ENCODE measurements at regions not wholly inside any gene's neighbourhood (a gene's known extent, or its start where the extent isn't known, plus 50 kb on each side); places are given as distances from the start of the nearest gene placed in this dataset.

- ATAC-seq (ENCODE audit: low FRiP score) (no peak), DNase-seq (ENCODE audit: low spot score) (no peak)
- TF ChIP-seq CTCF (IDR thresholded peaks at IDR 0.05) = no peak
These were observed 68.4 kb downstream of the HDGFL1 start for GRCh38 chr6:22637782-22638181.

- ATAC-seq (ENCODE audit: low FRiP score) (no peak), DNase-seq (ENCODE audit: low spot score) (no peak)
- no peak for TF ChIP-seq CTCF (IDR thresholded peaks at IDR 0.05)
These were observed 69.0 kb downstream of the HDGFL1 start for GRCh38 chr6:22638320-22638719.

GRCh38 chr6:22642254-22642653, 72.9 kb downstream of the HDGFL1 start:
- no peak for DNase-seq (ENCODE audit: low spot score)
- ATAC-seq (ENCODE audit: low FRiP score) = no peak
- TF ChIP-seq CTCF (IDR thresholded peaks at IDR 0.05) = no peak

- ATAC-seq (ENCODE audit: low FRiP score) (no peak), DNase-seq (ENCODE audit: low spot score) (no peak)
- no peak for TF ChIP-seq CTCF (IDR thresholded peaks at IDR 0.05)
These were observed 74.4 kb downstream of the HDGFL1 start for GRCh38 chr6:22643780-22644179.

GRCh38 chr6:22647719-22648118, 78.4 kb downstream of the HDGFL1 start:
- DNase-seq (ENCODE audit: low spot score) = no peak
- TF ChIP-seq CTCF (IDR thresholded peaks at IDR 0.05) = no peak
- no peak for ATAC-seq (ENCODE audit: low FRiP score)

- DNase-seq (ENCODE audit: low spot score) = no peak
- no peak for TF ChIP-seq CTCF (IDR thresholded peaks at IDR 0.05)
- no peak for ATAC-seq (ENCODE audit: low FRiP score)
These were observed 82.4 kb downstream of the HDGFL1 start for GRCh38 chr6:22651731-22652130.

- no peak for ATAC-seq (ENCODE audit: low FRiP score)
- no peak for TF ChIP-seq CTCF (IDR thresholded peaks at IDR 0.05)
- DNase-seq (ENCODE audit: low spot score) = no peak
These were observed 84.7 kb downstream of the HDGFL1 start for GRCh38 chr6:22653980-22654610.
